HEK293T (cell line): ENCODE measurements at regions not wholly inside any gene's neighbourhood (a gene's known extent, or its start where the extent isn't known, plus 50 kb on each side); places are given as distances from the start of the nearest gene placed in this dataset.
"Not testable (repeated sequence)": the region's sequence is repeated elsewhere in the genome, so short reads cannot be mapped to it uniquely, and the experiment has no call there.

Experiments
- CTCF ChIA-PET: fragments of 350-600 bp; formaldehyde crosslinking; extraction: SDS; loops from one replicate; lab custom pipeline; 2021; ENCODE audit warnings: antibody characterized with exemption, inconsistent platforms; lab: Yijun Ruan, JAX
- POLR2A ChIA-PET: fragments of 350-600 bp; formaldehyde crosslinking; extraction: SDS; loops from one replicate; lab custom pipeline; 2020; ENCODE audit warnings: antibody characterized with exemption, inconsistent platforms; lab: Yijun Ruan, JAX
- DNase-seq: peaks from one replicate; pipeline ENCODE4 v3.0.0; 2012; ENCODE audit warnings: mixed read lengths; ENCODE audit errors: extremely low spot score
- ARNT ChIP-seq: fragments of 450-650 bp; IDR thresholded peaks from 2 replicates; pipeline ENCODE4 v1.6.1; 2017; ENCODE audit warnings: mild to moderate bottlenecking
- BHLHE40 ChIP-seq: fragments of 450-650 bp; IDR thresholded peaks from 2 replicates; pipeline ENCODE4 v1.6.1; 2016; ENCODE audit warnings: mild to moderate bottlenecking, moderate library complexity, borderline replicate concordance
- CTBP1 ChIP-seq: fragments of 450-650 bp; IDR thresholded peaks from 2 replicates; pipeline ENCODE4 v1.6.1; 2016; ENCODE audit warnings: borderline replicate concordance
- ELF4 ChIP-seq: fragments of 450-650 bp; IDR thresholded peaks from 2 replicates; pipeline ENCODE4 v1.6.1; 2017; ENCODE audit warnings: antibody characterized with exemption
- FOXA1 ChIP-seq: fragments of 450-650 bp; IDR thresholded peaks from 2 replicates; pipeline ENCODE4 v1.6.1; 2016; ENCODE audit warnings: mild to moderate bottlenecking
- FOXK2 ChIP-seq: fragments of 450-650 bp; IDR thresholded peaks from 2 replicates; pipeline ENCODE4 v1.6.1; 2016; ENCODE audit warnings: mild to moderate bottlenecking
- FOXM1 ChIP-seq: fragments of 450-650 bp; IDR thresholded peaks from 2 replicates; pipeline ENCODE4 v1.6.1; 2017; ENCODE audit warnings: mild to moderate bottlenecking, borderline replicate concordance
- HDGF ChIP-seq: fragments of 450-650 bp; IDR thresholded peaks from 2 replicates; pipeline ENCODE4 v1.6.1; 2017; ENCODE audit warnings: antibody characterized with exemption, borderline replicate concordance
- L3MBTL2 ChIP-seq: fragments of 450-650 bp; conservative IDR thresholded peaks from 2 replicates; pipeline ENCODE4 v1.6.1; 2016; ENCODE audit warnings: mild to moderate bottlenecking
- LEF1 ChIP-seq: fragments of 450-650 bp; IDR thresholded peaks from 2 replicates; pipeline ENCODE4 v1.6.1; 2017; ENCODE audit warnings: mild to moderate bottlenecking, borderline replicate concordance
- NFRKB ChIP-seq: fragments of 450-650 bp; IDR thresholded peaks from 2 replicates; pipeline ENCODE4 v1.6.1; 2016; ENCODE audit warnings: mild to moderate bottlenecking, moderate library complexity
- PKNOX1 ChIP-seq: fragments of 450-650 bp; IDR thresholded peaks from 2 replicates; pipeline ENCODE4 v1.6.1; 2016
- SP1 ChIP-seq: fragments of 450-650 bp; IDR thresholded peaks from 2 replicates; pipeline ENCODE4 v1.6.1; 2017
- SUZ12 ChIP-seq: fragments of 450-650 bp; IDR thresholded peaks from 2 replicates; pipeline ENCODE4 v1.6.1; 2016; ENCODE audit warnings: mild to moderate bottlenecking
- TARDBP ChIP-seq: fragments of 450-650 bp; IDR thresholded peaks from 2 replicates; pipeline ENCODE4 v1.6.1; 2016
- ZNF384 ChIP-seq: fragments of 450-650 bp; IDR thresholded peaks from 2 replicates; pipeline ENCODE4 v1.6.1; 2016

- no peak for DNase-seq
- ChIA-PET CTCF (no interaction called here), POLR2A (no interaction called here)
- TF ChIP-seq FOXK2 (no peak), PKNOX1 (no peak), FOXM1 (no peak), LEF1 (no peak), TARDBP (no peak), ARNT (no peak), ELF4 (no peak), NFRKB (no peak)
These were observed 625.2 kb downstream of the IRS1 start for GRCh38 chr2:226174390-226174789.

GRCh38 chr2:226172939-226173338, 626.7 kb downstream of the IRS1 start:
- ChIA-PET POLR2A (no interaction called here), CTCF (interaction anchor here (0.6 kb wide), 1 partner anchor 423 kb away, joined by 4 read pairs; no protein-coding TSS in a partner anchor)
- TF ChIP-seq TARDBP (no peak), PKNOX1 (no peak), SUZ12 (no peak), LEF1 (no peak)
- DNase-seq = no peak

GRCh38 chr2:226172309-226172708, 627.3 kb downstream of the IRS1 start:
- ChIA-PET CTCF (interaction anchor here (0.6 kb wide), 1 partner anchor 423 kb away, joined by 4 read pairs; no protein-coding TSS in a partner anchor), POLR2A (no interaction called here)
- TF ChIP-seq ZNF384 (no peak), PKNOX1 (no peak), FOXM1 (no peak), FOXA1 (no peak), ELF4 (no peak), LEF1 (no peak), SUZ12 (no peak), HDGF (no peak), TARDBP (no peak), FOXK2 (no peak), CTBP1 (no peak), BHLHE40 (no peak), ARNT (no peak), L3MBTL2 (no peak), SP1 (no peak), NFRKB (no peak)
- no peak for DNase-seq

GRCh38 chr2:226169751-226170581, 629.7 kb downstream of the IRS1 start:
- no peak for DNase-seq
- POLR2A ChIA-PET = no interaction called here
- no peak for TF ChIP-seq TARDBP
- no peak for TF ChIP-seq HDGF
- TF ChIP-seq ELF4 = no peak
- TF ChIP-seq FOXM1 = no peak
- no peak for TF ChIP-seq FOXA1
- no peak for TF ChIP-seq FOXK2
- no peak for TF ChIP-seq SP1
- no peak for TF ChIP-seq ARNT
- no peak for TF ChIP-seq ZNF384
- no peak for TF ChIP-seq SUZ12
- no peak for TF ChIP-seq NFRKB
- CTCF ChIA-PET = no interaction called here

GRCh38 chr2:226168496-226169160, 631.0 kb downstream of the IRS1 start:
- CTCF ChIA-PET = no interaction called here
- DNase-seq = no peak

GRCh38 chr2:226164512-226164911, 635.1 kb downstream of the IRS1 start:
- CTCF ChIA-PET = no interaction called here
- DNase-seq = no peak
- POLR2A ChIA-PET = no interaction called here
- TF ChIP-seq L3MBTL2 = no peak
- TF ChIP-seq FOXA1 = no peak
- no peak for TF ChIP-seq FOXK2
- TF ChIP-seq CTBP1 = no peak
- no peak for TF ChIP-seq SUZ12
- no peak for TF ChIP-seq FOXM1
- no peak for TF ChIP-seq SP1
- TF ChIP-seq ARNT = no peak
- TF ChIP-seq BHLHE40 = no peak
- TF ChIP-seq PKNOX1 = no peak
- TF ChIP-seq ELF4 = no peak

More at GRCh38 chr2:226168496-226169160, 631.0 kb downstream of the IRS1 start:
- no peak for TF ChIP-seq FOXA1
- no peak for TF ChIP-seq TARDBP
- no peak for TF ChIP-seq FOXK2
- no peak for TF ChIP-seq NFRKB
- TF ChIP-seq L3MBTL2 = no peak
- no peak for TF ChIP-seq FOXM1
- POLR2A ChIA-PET = no interaction called here

- CTCF ChIA-PET, DNase-seq, POLR2A ChIA-PET: not testable (repeated sequence)
These were observed 639.0 kb downstream of the IRS1 start for GRCh38 chr2:226160617-226161016.
